SK-N-SH (cell line): ENCODE measurements at regions not wholly inside any gene's neighbourhood (a gene's known extent, or its start where the extent isn't known, plus 50 kb on each side); places are given as distances from the start of the nearest gene placed in this dataset.

Experiments
- CTCF ChIA-PET: fragments of 300-600, 350-600 bp; formaldehyde crosslinking; extraction: SDS; loops from one replicate; lab custom pipeline; 2021; lab: Yijun Ruan, JAX
- POLR2A ChIA-PET: fragments of 350-600 bp; sonication (Branson Sonifier 250); formaldehyde crosslinking; extraction: SDS; loops from one replicate; lab custom pipeline; 2020; ENCODE audit warnings: antibody characterized with exemption, inconsistent platforms; lab: Yijun Ruan, JAX
- DNase-seq: peaks from one replicate; pipeline ENCODE4 v3.0.0; 2012
- H2AFZ ChIP-seq: fragments of 200-600 bp; sonication (generic); 2 replicates; pipeline ENCODE4 v1.8.1; 2016; ENCODE audit warnings: antibody characterized with exemption, mild to moderate bottlenecking, low read depth
- H3F3A ChIP-seq: fragments of 200-600 bp; sonication (generic); replicated peaks from 2 replicates; pipeline ENCODE3; 2016; ENCODE audit warnings: antibody characterized with exemption, mild to moderate bottlenecking; ENCODE audit not compliant: insufficient read depth
- H3K27ac ChIP-seq, 2 experiments: fragments of 200-500 bp in 1 of 2; fragments of 200-600 bp in 1 of 2; sonication (Bioruptor generic) in 1 of 2; sonication (generic), shearing (Covaris generic) in 1 of 2; 2 replicates each; pipeline versions ENCODE4 v1.5.1 to v1.6.1; 2014 to 2016; ENCODE audit warnings: low read depth in 2 of 2, inconsistent platforms in 1 of 2, low read length in 1 of 2, mild to moderate bottlenecking in 1 of 2, mixed read lengths in 1 of 2
- H3K27me3 ChIP-seq: fragments of 200-600 bp; sonication (generic), shearing (Covaris generic); 2 replicates; pipeline ENCODE4 v1.6.1; 2016; ENCODE audit warnings: mixed run types; ENCODE audit not compliant: insufficient read depth
- H3K36me3 ChIP-seq, 2 experiments: fragments of 200-500 bp in 1 of 2; fragments of 200-600 bp in 1 of 2; sonication (Bioruptor generic) in 1 of 2; sonication (generic) in 1 of 2; replicated peaks in 1 of 2; 2 replicates each; pipeline versions ENCODE3 to v1.5.1; 2014 to 2016; ENCODE audit warnings: low read length in 1 of 2, mild to moderate bottlenecking in 1 of 2; ENCODE audit not compliant: insufficient read depth in 2 of 2, control insufficient read depth in 1 of 2
- H3K4me1 ChIP-seq, 2 experiments: fragments of 200-500 bp in 1 of 2; fragments of 200-600 bp in 1 of 2; sonication (Bioruptor generic) in 1 of 2; sonication (generic), shearing (Covaris generic) in 1 of 2; 2 replicates each; pipeline versions ENCODE4 v1.5.1 to v1.6.1; 2014 to 2016; ENCODE audit warnings: low read depth in 1 of 2, low read length in 1 of 2, mixed run types in 1 of 2; ENCODE audit not compliant: insufficient read depth in 2 of 2, control insufficient read depth in 1 of 2
- H3K4me2 ChIP-seq: fragments of 200-600 bp; sonication (generic), shearing (Covaris generic); 2 replicates; pipeline ENCODE4 v1.6.1; 2017; ENCODE audit warnings: mixed run types
- H3K4me3 ChIP-seq, 2 experiments: fragments of 200-500 bp in 1 of 2; fragments of 200-600 bp in 1 of 2; sonication (Bioruptor generic) in 1 of 2; sonication (generic), shearing (Covaris generic) in 1 of 2; 2 replicates each; pipeline versions ENCODE4 v1.5.1 to v1.8.1; 2014 to 2016; ENCODE audit warnings: low read depth in 2 of 2, inconsistent platforms in 1 of 2, low read length in 1 of 2, mild to moderate bottlenecking in 1 of 2, mixed read lengths in 1 of 2, moderate library complexity in 1 of 2
- H3K79me2 ChIP-seq: fragments of 200-600 bp; sonication (generic); 2 replicates; pipeline ENCODE4 v1.8.1; 2017; ENCODE audit warnings: mild to moderate bottlenecking; ENCODE audit not compliant: insufficient read depth
- H3K9ac ChIP-seq: fragments of 200-600 bp; sonication (generic); 2 replicates; pipeline ENCODE4 v1.6.1; 2017; ENCODE audit warnings: mixed run types
- H3K9me2 ChIP-seq: fragments of 200-600 bp; sonication (generic); 2 replicates; pipeline ENCODE4 v1.6.1; 2017; ENCODE audit warnings: mixed run types
- H3K9me3 ChIP-seq: fragments of 200-600 bp; sonication (generic); 2 replicates; pipeline ENCODE4 v1.6.1; 2017; ENCODE audit warnings: mixed run types, mild to moderate bottlenecking, moderate library complexity
- H4K20me1 ChIP-seq: fragments of 200-600 bp; sonication (generic); 2 replicates; pipeline ENCODE4 v1.6.1; 2017; ENCODE audit warnings: mild to moderate bottlenecking, mixed run types; ENCODE audit not compliant: insufficient read depth
- CHD2 ChIP-seq: fragments of 150-350 bp; IDR thresholded peaks from 2 replicates; pipeline ENCODE4 v1.6.1; 2018; ENCODE audit warnings: low read length; ENCODE audit not compliant: partially characterized antibody
- EP300 ChIP-seq, 2 experiments: IDR thresholded peaks; 2 replicates each; pipeline versions ENCODE4 v1.4.0 to v1.6.1; 2012; ENCODE audit warnings: borderline replicate concordance in 1 of 2, low read depth in 1 of 2, low read length in 1 of 2
- FOSL2 ChIP-seq: IDR thresholded peaks from 2 replicates; pipeline ENCODE4 v1.4.0; 2012; ENCODE audit warnings: low read depth, mild to moderate bottlenecking, moderate library complexity, borderline replicate concordance
- FOXM1 ChIP-seq: IDR thresholded peaks from 2 replicates; pipeline ENCODE4 v1.4.0; 2012; ENCODE audit warnings: low read depth, mild to moderate bottlenecking
- GABPA ChIP-seq: IDR thresholded peaks from 2 replicates; pipeline ENCODE4 v1.4.0; 2012; ENCODE audit warnings: low read depth, mild to moderate bottlenecking
- MAX ChIP-seq: IDR thresholded peaks from 2 replicates; pipeline ENCODE4 v1.4.0; 2012; ENCODE audit warnings: low read depth
- MEF2A ChIP-seq: IDR thresholded peaks from 2 replicates; pipeline ENCODE4 v1.4.0; 2012; ENCODE audit warnings: low read depth, borderline replicate concordance
- MXI1 ChIP-seq: IDR thresholded peaks from 2 replicates; pipeline ENCODE4 v1.6.1; 2012; ENCODE audit warnings: mild to moderate bottlenecking, low read depth, low read length, improper control_type of control experiment
- RAD21 ChIP-seq: IDR thresholded peaks from 2 replicates; pipeline ENCODE4 v1.6.1; 2012; ENCODE audit warnings: mild to moderate bottlenecking, low read length
- RXRA ChIP-seq: IDR thresholded peaks from 2 replicates; pipeline ENCODE4 v1.4.0; 2012; ENCODE audit warnings: low read depth, mild to moderate bottlenecking, borderline replicate concordance
- SMC3 ChIP-seq: IDR thresholded peaks from 2 replicates; pipeline ENCODE4 v1.6.1; 2012; ENCODE audit warnings: low read depth, low read length, improper control_type of control experiment
- TAF1 ChIP-seq: IDR thresholded peaks from 2 replicates; pipeline ENCODE4 v1.6.1; 2012; ENCODE audit warnings: low read depth, mild to moderate bottlenecking, low read length, moderate library complexity, borderline replicate concordance
- TEAD4 ChIP-seq: IDR thresholded peaks from 2 replicates; pipeline ENCODE4 v1.4.0; 2012; ENCODE audit warnings: mild to moderate bottlenecking, borderline replicate concordance; ENCODE audit not compliant: insufficient read depth
- YY1 ChIP-seq: IDR thresholded peaks from 2 replicates; pipeline ENCODE4 v1.4.0; 2012; ENCODE audit warnings: low read depth, mild to moderate bottlenecking
- WGBS: methylation state at CpG from one replicate; pipeline ENCODE4 v1.1.6; 2017; ENCODE audit warnings: low lambda C conversion rate; 5-methylcytosine and 5-hydroxymethylcytosine counted together
- TF ChIP-seq, protein P1 (sequence below): fragments of 150-350 bp; IDR thresholded peaks from 2 replicates; pipeline ENCODE4 v1.6.1; 2017; ENCODE audit warnings: antibody characterized with exemption, low read length, low read depth, borderline replicate concordance
- TF ChIP-seq, protein P2 (sequence below): IDR thresholded peaks from 2 replicates; pipeline ENCODE4 v1.6.1; 2012; ENCODE audit warnings: mild to moderate bottlenecking, low read depth, low read length, moderate library complexity

GRCh38 chr4:167785523-167785922, 306.8 kb upstream of the ANXA10 start (continued):
- TF ChIP-seq, protein P1, sequence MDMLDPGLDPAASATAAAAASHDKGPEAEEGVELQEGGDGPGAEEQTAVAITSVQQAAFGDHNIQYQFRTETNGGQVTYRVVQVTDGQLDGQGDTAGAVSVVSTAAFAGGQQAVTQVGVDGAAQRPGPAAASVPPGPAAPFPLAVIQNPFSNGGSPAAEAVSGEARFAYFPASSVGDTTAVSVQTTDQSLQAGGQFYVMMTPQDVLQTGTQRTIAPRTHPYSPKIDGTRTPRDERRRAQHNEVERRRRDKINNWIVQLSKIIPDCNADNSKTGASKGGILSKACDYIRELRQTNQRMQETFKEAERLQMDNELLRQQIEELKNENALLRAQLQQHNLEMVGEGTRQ = no peak
- TF ChIP-seq RAD21 (no peak), FOSL2 (no peak), CHD2 (no peak), MEF2A (no peak)

- H3K4me2 ChIP-seq = no peak overlapping the region
- no peak overlapping the region for H3K9ac ChIP-seq
- CTCF ChIA-PET = no interaction called here
- DNase-seq = no peak
- H4K20me1 ChIP-seq = no peaks in the 10 kb centered on the region
- no peaks in the 10 kb centered on the region for H3K36me3 ChIP-seq
- H3K27me3 ChIP-seq = no peaks in the 10 kb centered on the region
- H3K4me3 ChIP-seq = no peak overlapping the region
- no peak for TF ChIP-seq EP300 (IDR thresholded peaks at IDR 0.05; ENCODE audit: borderline replicate concordance in 1 of 2, low read depth in 1 of 2, low read length in 1 of 2)
- TF ChIP-seq MEF2A = no peak
- no peak for TF ChIP-seq TAF1
- TF ChIP-seq GABPA = no peak
- TF ChIP-seq, protein P2, sequence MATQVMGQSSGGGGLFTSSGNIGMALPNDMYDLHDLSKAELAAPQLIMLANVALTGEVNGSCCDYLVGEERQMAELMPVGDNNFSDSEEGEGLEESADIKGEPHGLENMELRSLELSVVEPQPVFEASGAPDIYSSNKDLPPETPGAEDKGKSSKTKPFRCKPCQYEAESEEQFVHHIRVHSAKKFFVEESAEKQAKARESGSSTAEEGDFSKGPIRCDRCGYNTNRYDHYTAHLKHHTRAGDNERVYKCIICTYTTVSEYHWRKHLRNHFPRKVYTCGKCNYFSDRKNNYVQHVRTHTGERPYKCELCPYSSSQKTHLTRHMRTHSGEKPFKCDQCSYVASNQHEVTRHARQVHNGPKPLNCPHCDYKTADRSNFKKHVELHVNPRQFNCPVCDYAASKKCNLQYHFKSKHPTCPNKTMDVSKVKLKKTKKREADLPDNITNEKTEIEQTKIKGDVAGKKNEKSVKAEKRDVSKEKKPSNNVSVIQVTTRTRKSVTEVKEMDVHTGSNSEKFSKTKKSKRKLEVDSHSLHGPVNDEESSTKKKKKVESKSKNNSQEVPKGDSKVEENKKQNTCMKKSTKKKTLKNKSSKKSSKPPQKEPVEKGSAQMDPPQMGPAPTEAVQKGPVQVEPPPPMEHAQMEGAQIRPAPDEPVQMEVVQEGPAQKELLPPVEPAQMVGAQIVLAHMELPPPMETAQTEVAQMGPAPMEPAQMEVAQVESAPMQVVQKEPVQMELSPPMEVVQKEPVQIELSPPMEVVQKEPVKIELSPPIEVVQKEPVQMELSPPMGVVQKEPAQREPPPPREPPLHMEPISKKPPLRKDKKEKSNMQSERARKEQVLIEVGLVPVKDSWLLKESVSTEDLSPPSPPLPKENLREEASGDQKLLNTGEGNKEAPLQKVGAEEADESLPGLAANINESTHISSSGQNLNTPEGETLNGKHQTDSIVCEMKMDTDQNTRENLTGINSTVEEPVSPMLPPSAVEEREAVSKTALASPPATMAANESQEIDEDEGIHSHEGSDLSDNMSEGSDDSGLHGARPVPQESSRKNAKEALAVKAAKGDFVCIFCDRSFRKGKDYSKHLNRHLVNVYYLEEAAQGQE = no peak
- TF ChIP-seq CHD2 = no peak
- no peak for TF ChIP-seq YY1
- no peaks in the 10 kb centered on the region for H3K79me2 ChIP-seq
- H2AFZ ChIP-seq = no peak overlapping the region
- POLR2A ChIA-PET = no interaction called here
- no peak overlapping the region for H3K27ac ChIP-seq
- H3K9me2 ChIP-seq = no peaks in the 10 kb centered on the region
- no peaks in the 10 kb centered on the region for H3K4me1 ChIP-seq
- no peaks in the 10 kb centered on the region for H3K9me3 ChIP-seq
- 70% methylated on average over 3 of the region's 3 CpGs for WGBS
- no peaks in the 10 kb centered on the region for H3F3A ChIP-seq
Measured at GRCh38 chr4:167786504-167786903, 305.8 kb upstream of the ANXA10 start.

DNA sequence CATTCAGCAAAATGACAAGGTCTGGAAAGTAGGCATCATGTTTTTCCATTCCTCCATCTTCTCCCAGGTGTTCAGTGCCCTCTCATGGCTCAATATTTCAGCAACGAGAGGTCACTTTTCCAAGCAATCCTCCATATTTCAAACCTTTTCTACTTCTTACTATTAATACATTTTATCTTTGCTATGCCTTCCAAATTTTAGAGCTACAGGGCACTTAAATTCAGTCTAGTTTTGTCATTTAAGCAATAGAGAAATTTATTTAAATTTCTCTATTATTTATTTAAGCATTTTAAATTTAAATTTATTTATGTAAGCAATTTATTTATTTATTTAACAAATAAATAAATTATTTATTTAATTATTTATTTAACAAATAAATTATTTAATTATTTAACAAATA, 305.1 kb upstream of the ANXA10 start:
- Histone ChIP-seq H3K27me3 (no peaks in the 10 kb centered on the region), H3F3A (no peaks in the 10 kb centered on the region), H3K4me1 (no peaks in the 10 kb centered on the region), H4K20me1 (no peaks in the 10 kb centered on the region), H2AFZ (no peak overlapping the region), H3K36me3 (no peaks in the 10 kb centered on the region), H3K9me3 (no peaks in the 10 kb centered on the region), H3K9ac (no peak overlapping the region), H3K4me2 (no peak overlapping the region), H3K4me3 (no peak overlapping the region), H3K79me2 (no peaks in the 10 kb centered on the region), H3K9me2 (no peaks in the 10 kb centered on the region), H3K27ac (no peak overlapping the region)
- ChIA-PET CTCF (no interaction called here), POLR2A (no interaction called here)
- 6% methylated on average over 1 of the region's 1 CpG for WGBS
- TF ChIP-seq FOSL2 = no peak
- TF ChIP-seq EP300 (IDR thresholded peaks at IDR 0.05; ENCODE audit: borderline replicate concordance in 1 of 2, low read depth in 1 of 2, low read length in 1 of 2) = no peak
- TF ChIP-seq SMC3 = no peak
- TF ChIP-seq FOXM1 = no peak
- TF ChIP-seq MAX = no peak
- no peak for TF ChIP-seq CHD2
- no peak for TF ChIP-seq MXI1
- no peak for TF ChIP-seq TEAD4
- no peak for TF ChIP-seq RXRA
- no peak for DNase-seq
